ENCODE measurements at regions not wholly inside any gene's neighbourhood (a gene's known extent, or its start where the extent isn't known, plus 50 kb on each side); places are given as distances from the start of the nearest gene placed in this dataset.

GRCh38 chr3:112734736-112735350, 93.9 kb upstream of the CCDC80 start:
- TF ChIP-seq CTCF (IDR thresholded peaks at IDR 0.05) (peak; percentile 38 to 72 (median 62)), POLR2A (IDR thresholded peaks at IDR 0.05) (no peak), EP300 (IDR thresholded peaks at IDR 0.05) (no peak)
